ENCODE measurements at regions not wholly inside any gene's neighbourhood (a gene's known extent, or its start where the extent isn't known, plus 50 kb on each side); places are given as distances from the start of the nearest gene placed in this dataset.
"Not testable (repeated sequence)": the region's sequence is repeated elsewhere in the genome, so short reads cannot be mapped to it uniquely, and the experiment has no call there.

- no peak overlapping the region for H3K27ac Mint-ChIP-seq
- no peak overlapping the region for H3K4me3 Mint-ChIP-seq
- H3K4me1 Mint-ChIP-seq, result no peaks in the 10 kb centered on the region
- H3K9me3 Mint-ChIP-seq, result no peaks in the 10 kb centered on the region
- H3K27me3 Mint-ChIP-seq, result no peaks in the 10 kb centered on the region
- no peak for ATAC-seq (replicated peaks)
- H3K36me3 Mint-ChIP-seq (ENCODE audit: low read depth), result no peaks in the 10 kb centered on the region
Measured at GRCh38 chrX:63581906-63582305, 203.1 kb downstream of the ARHGEF9 start.

GRCh38 chrX:63581398-63581797 lies 203.6 kb downstream of the ARHGEF9 start:
- no peaks in the 10 kb centered on the region for H3K4me1 Mint-ChIP-seq
- H3K36me3 Mint-ChIP-seq (ENCODE audit: low read depth), result no peaks in the 10 kb centered on the region
- H3K27ac Mint-ChIP-seq, result no peak overlapping the region
- no peaks in the 10 kb centered on the region for H3K27me3 Mint-ChIP-seq
- H3K4me3 Mint-ChIP-seq, result no peak overlapping the region
- no peaks in the 10 kb centered on the region for H3K9me3 Mint-ChIP-seq
- ATAC-seq (replicated peaks), result no peak

GRCh38 chrX:63576533-63576932 lies 208.5 kb downstream of the ARHGEF9 start:
- ATAC-seq (replicated peaks), result no peak
- Mint-ChIP-seq H3K27me3 (no peaks in the 10 kb centered on the region), H3K9me3 (no peaks in the 10 kb centered on the region), H3K27ac (no peak overlapping the region), H3K4me1 (no peaks in the 10 kb centered on the region), H3K36me3 (ENCODE audit: low read depth) (no peaks in the 10 kb centered on the region), H3K4me3 (no peak overlapping the region)

- H3K27me3 Mint-ChIP-seq; H3K9me3 Mint-ChIP-seq; ATAC-seq (replicated peaks); H3K27ac Mint-ChIP-seq; H3K4me3 Mint-ChIP-seq; H3K36me3 Mint-ChIP-seq (ENCODE audit: low read depth); H3K4me1 Mint-ChIP-seq: not testable (repeated sequence)
Measured at GRCh38 chrX:63575700-63576099, 209.3 kb downstream of the ARHGEF9 start.

GRCh38 chrX:63566856-63567255 lies 215.7 kb upstream of the SPIN4 start:
- ATAC-seq (replicated peaks), result no peak
- Mint-ChIP-seq H3K4me1 (no peaks in the 10 kb centered on the region), H3K36me3 (ENCODE audit: low read depth) (no peaks in the 10 kb centered on the region), H3K27me3 (peaks cover 3% of the 10 kb centered on the region), H3K27ac (no peak overlapping the region), H3K4me3 (no peak overlapping the region), H3K9me3 (no peaks in the 10 kb centered on the region)

GRCh38 chrX:63561425-63561824 lies 210.3 kb upstream of the SPIN4 start:
- H3K4me1 Mint-ChIP-seq, result peaks cover 6% of the 10 kb centered on the region
- H3K9me3 Mint-ChIP-seq, result no peaks in the 10 kb centered on the region
- peaks cover 10% of the 10 kb centered on the region for H3K36me3 Mint-ChIP-seq (ENCODE audit: low read depth)
- H3K27me3 Mint-ChIP-seq, result peaks cover under 1% of the 10 kb centered on the region
- no peak overlapping the region for H3K27ac Mint-ChIP-seq
- ATAC-seq (replicated peaks), result no peak
- H3K4me3 Mint-ChIP-seq, result peak overlapping the region; percentile 98

GRCh38 chrX:63560601-63561218 lies 209.6 kb upstream of the SPIN4 start:
- peak overlapping the region; percentile 98 for H3K4me3 Mint-ChIP-seq
- no peaks in the 10 kb centered on the region for H3K27me3 Mint-ChIP-seq
- ATAC-seq (replicated peaks), result peak; percentile 95

GRCh38 chrX:63551856-63552255 lies 200.7 kb upstream of the SPIN4 start:
- Mint-ChIP-seq H3K36me3 (ENCODE audit: low read depth) (peaks cover 6% of the 10 kb centered on the region), H3K27ac (no peak overlapping the region), H3K9me3 (peaks cover 5% of the 10 kb centered on the region), H3K4me1 (no peaks in the 10 kb centered on the region), H3K4me3 (no peak overlapping the region), H3K27me3 (no peaks in the 10 kb centered on the region)
- no peak for ATAC-seq (replicated peaks)

More at GRCh38 chrX:63560601-63561218, 209.6 kb upstream of the SPIN4 start:
- Mint-ChIP-seq H3K4me1 (peaks cover 6% of the 10 kb centered on the region), H3K9me3 (no peaks in the 10 kb centered on the region), H3K36me3 (ENCODE audit: low read depth) (peaks cover 10% of the 10 kb centered on the region), H3K27ac (peak overlapping the region; percentile 90)

- Mint-ChIP-seq H3K27ac (no peak overlapping the region), H3K9me3 (no peaks in the 10 kb centered on the region), H3K27me3 (no peaks in the 10 kb centered on the region), H3K36me3 (ENCODE audit: low read depth) (no peaks in the 10 kb centered on the region), H3K4me1 (no peaks in the 10 kb centered on the region), H3K4me3 (no peak overlapping the region)
- no peak for ATAC-seq (replicated peaks)
Measured at GRCh38 chrX:63530654-63531053, 179.5 kb upstream of the SPIN4 start.

- no peaks in the 10 kb centered on the region for H3K4me1 Mint-ChIP-seq
- H3K36me3 Mint-ChIP-seq (ENCODE audit: low read depth), result no peaks in the 10 kb centered on the region
- H3K27me3 Mint-ChIP-seq, result no peaks in the 10 kb centered on the region
- ATAC-seq (replicated peaks), result no peak
- H3K4me3 Mint-ChIP-seq, result no peak overlapping the region
- H3K9me3 Mint-ChIP-seq, result no peaks in the 10 kb centered on the region
- H3K27ac Mint-ChIP-seq, result no peak overlapping the region
Measured at GRCh38 chrX:63529961-63530360, 178.8 kb upstream of the SPIN4 start.

- Mint-ChIP-seq H3K36me3 (ENCODE audit: low read depth) (no peaks in the 10 kb centered on the region), H3K27me3 (no peaks in the 10 kb centered on the region), H3K4me3 (no peak overlapping the region), H3K4me1 (no peaks in the 10 kb centered on the region), H3K9me3 (no peaks in the 10 kb centered on the region), H3K27ac (no peak overlapping the region)
- ATAC-seq (replicated peaks), result no peak
Measured at GRCh38 chrX:63526863-63527262, 175.7 kb upstream of the SPIN4 start.

GRCh38 chrX:63525491-63525890 lies 174.4 kb upstream of the SPIN4 start:
- Mint-ChIP-seq H3K36me3 (ENCODE audit: low read depth) (no peaks in the 10 kb centered on the region), H3K4me1 (no peaks in the 10 kb centered on the region)
- ATAC-seq (replicated peaks), result no peak

GRCh38 chrX:63519368-63519767 lies 168.2 kb upstream of the SPIN4 start:
- H3K36me3 Mint-ChIP-seq (ENCODE audit: low read depth); H3K4me1 Mint-ChIP-seq; H3K9me3 Mint-ChIP-seq; H3K4me3 Mint-ChIP-seq; ATAC-seq (replicated peaks); H3K27me3 Mint-ChIP-seq; H3K27ac Mint-ChIP-seq: not testable (repeated sequence)

More at GRCh38 chrX:63525491-63525890, 174.4 kb upstream of the SPIN4 start:
- H3K4me3 Mint-ChIP-seq, result no peak overlapping the region
- H3K27me3 Mint-ChIP-seq, result no peaks in the 10 kb centered on the region
- no peak overlapping the region for H3K27ac Mint-ChIP-seq
- H3K9me3 Mint-ChIP-seq, result no peaks in the 10 kb centered on the region

- ATAC-seq (replicated peaks), result no peak
- no peaks in the 10 kb centered on the region for H3K27me3 Mint-ChIP-seq
- H3K27ac Mint-ChIP-seq, result no peak overlapping the region
- no peak overlapping the region for H3K4me3 Mint-ChIP-seq
- H3K4me1 Mint-ChIP-seq, result peaks cover 5% of the 10 kb centered on the region
- no peaks in the 10 kb centered on the region for H3K9me3 Mint-ChIP-seq
- no peaks in the 10 kb centered on the region for H3K36me3 Mint-ChIP-seq (ENCODE audit: low read depth)
Measured at GRCh38 chrX:63514569-63515080, 163.5 kb upstream of the SPIN4 start.

GRCh38 chrX:63513825-63514568 lies 162.9 kb upstream of the SPIN4 start:
- H3K9me3 Mint-ChIP-seq, result no peaks in the 10 kb centered on the region
- H3K36me3 Mint-ChIP-seq (ENCODE audit: low read depth), result no peaks in the 10 kb centered on the region
- peaks cover 6% of the 10 kb centered on the region for H3K4me1 Mint-ChIP-seq
- H3K4me3 Mint-ChIP-seq, result no peak overlapping the region
- H3K27me3 Mint-ChIP-seq, result no peaks in the 10 kb centered on the region
- ATAC-seq (replicated peaks), result no peak
- H3K27ac Mint-ChIP-seq, result no peak overlapping the region

Measured in activated T-helper 17 cell treated with anti-CD3 and anti-CD28 coated beads, Interleukin-2, amount 50 U/mL, for 72 hours (primary cell).